Endodermal cell (in vitro differentiated cells): ENCODE measurements at regions not wholly inside any gene's neighbourhood (a gene's known extent, or its start where the extent isn't known, plus 50 kb on each side); places are given as distances from the start of the nearest gene placed in this dataset.

Experiments used
- DNase-seq: peaks from one replicate; pipeline ENCODE4 v3.0.0-alpha.2; 2017
- H3K27ac ChIP-seq: 2 replicates; pipeline ENCODE4 v1.5.1; 2013; ENCODE audit warnings: mild to moderate bottlenecking, low read depth, low read length, moderate library complexity
- H3K27me3 ChIP-seq: 2 replicates; pipeline ENCODE4 v1.6.1; 2013; ENCODE audit warnings: mild to moderate bottlenecking, low read length, moderate library complexity; ENCODE audit not compliant: insufficient read depth, control insufficient read depth, poor library complexity, severe bottlenecking
- H3K36me3 ChIP-seq: 2 replicates; pipeline ENCODE4 v1.7.0; 2013; ENCODE audit warnings: mild to moderate bottlenecking, low read length, moderate library complexity; ENCODE audit not compliant: control insufficient read depth, insufficient read depth
- H3K4me1 ChIP-seq: one replicate; pipeline ENCODE4 v1.7.0; 2013; ENCODE audit warnings: low read length; ENCODE audit not compliant: control insufficient read depth, insufficient read depth
- H3K4me3 ChIP-seq: 2 replicates; pipeline ENCODE4 v1.5.1; 2013; ENCODE audit warnings: mild to moderate bottlenecking, low read length, moderate library complexity
- H3K9ac ChIP-seq: 2 replicates; pipeline ENCODE4 v1.6.1; 2013; ENCODE audit warnings: mild to moderate bottlenecking, low read length, moderate library complexity; ENCODE audit not compliant: poor library complexity, severe bottlenecking; ENCODE audit errors: extremely low read depth
- H3K9me3 ChIP-seq: 2 replicates; pipeline ENCODE4 v1.6.1; 2013; ENCODE audit warnings: mild to moderate bottlenecking, low read length, moderate library complexity; ENCODE audit not compliant: control insufficient read depth
- H3K27ac Mint-ChIP-seq: 2 replicates; pipeline ENCODE4 v1.8.0; 2020; ENCODE audit warnings: mixed read lengths
- H3K27me3 Mint-ChIP-seq: 2 replicates; pipeline ENCODE4 v1.8.0; 2021; ENCODE audit warnings: mild to moderate bottlenecking, mixed read lengths; ENCODE audit not compliant: insufficient read depth
- H3K36me3 Mint-ChIP-seq: 2 replicates; pipeline ENCODE4 v1.8.0; 2020; ENCODE audit warnings: low read depth, mixed read lengths
- H3K4me1 Mint-ChIP-seq: 2 replicates; pipeline ENCODE4 v1.8.0; 2020; ENCODE audit warnings: mixed read lengths
- H3K4me3 Mint-ChIP-seq: 2 replicates; pipeline ENCODE4 v1.8.0; 2020; ENCODE audit warnings: mild to moderate bottlenecking, moderate library complexity, mixed read lengths
- H3K9me3 Mint-ChIP-seq: 2 replicates; pipeline ENCODE4 v1.8.0; 2020; ENCODE audit warnings: mild to moderate bottlenecking, mixed read lengths
- WGBS, 2 experiments: methylation state at CpG; one replicate each; pipeline versions ENCODE4 v1.1.5 to v1.1.7; 2013; ENCODE audit warnings: missing lambda C conversion rate in 2 of 2, mixed read lengths in 1 of 2; ENCODE audit not compliant: insufficient coverage in 1 of 2, insufficient read length in 1 of 2; 5-methylcytosine and 5-hydroxymethylcytosine counted together
- TF ChIP-seq, protein P1 (sequence below): fragments of 200-600 bp; sonication (generic); conservative IDR thresholded peaks from 2 replicates; pipeline ENCODE4 v1.5.0; 2021; ENCODE audit warnings: antibody characterized with exemption, mild to moderate bottlenecking

GRCh38 chr4:185090592-185090991, 52.5 kb upstream of the SLC25A4 start:
- H3K36me3 ChIP-seq: no peaks in the 10 kb centered on the region
- no peak overlapping the region for H3K9ac ChIP-seq
- no peaks in the 10 kb centered on the region for H3K27me3 Mint-ChIP-seq
- H3K4me1 ChIP-seq: peaks cover 5% of the 10 kb centered on the region
- H3K4me3 ChIP-seq: no peak overlapping the region
- no peak for DNase-seq
- no peaks in the 10 kb centered on the region for H3K36me3 Mint-ChIP-seq
- H3K27ac Mint-ChIP-seq: no peak overlapping the region
- H3K4me3 Mint-ChIP-seq: no peak overlapping the region
- no peaks in the 10 kb centered on the region for H3K9me3 ChIP-seq
- no peak overlapping the region for H3K27ac ChIP-seq
- H3K27me3 ChIP-seq: no peaks in the 10 kb centered on the region
- no peaks in the 10 kb centered on the region for H3K9me3 Mint-ChIP-seq
- peaks cover 24% of the 10 kb centered on the region for H3K4me1 Mint-ChIP-seq
- TF ChIP-seq, protein P1, sequence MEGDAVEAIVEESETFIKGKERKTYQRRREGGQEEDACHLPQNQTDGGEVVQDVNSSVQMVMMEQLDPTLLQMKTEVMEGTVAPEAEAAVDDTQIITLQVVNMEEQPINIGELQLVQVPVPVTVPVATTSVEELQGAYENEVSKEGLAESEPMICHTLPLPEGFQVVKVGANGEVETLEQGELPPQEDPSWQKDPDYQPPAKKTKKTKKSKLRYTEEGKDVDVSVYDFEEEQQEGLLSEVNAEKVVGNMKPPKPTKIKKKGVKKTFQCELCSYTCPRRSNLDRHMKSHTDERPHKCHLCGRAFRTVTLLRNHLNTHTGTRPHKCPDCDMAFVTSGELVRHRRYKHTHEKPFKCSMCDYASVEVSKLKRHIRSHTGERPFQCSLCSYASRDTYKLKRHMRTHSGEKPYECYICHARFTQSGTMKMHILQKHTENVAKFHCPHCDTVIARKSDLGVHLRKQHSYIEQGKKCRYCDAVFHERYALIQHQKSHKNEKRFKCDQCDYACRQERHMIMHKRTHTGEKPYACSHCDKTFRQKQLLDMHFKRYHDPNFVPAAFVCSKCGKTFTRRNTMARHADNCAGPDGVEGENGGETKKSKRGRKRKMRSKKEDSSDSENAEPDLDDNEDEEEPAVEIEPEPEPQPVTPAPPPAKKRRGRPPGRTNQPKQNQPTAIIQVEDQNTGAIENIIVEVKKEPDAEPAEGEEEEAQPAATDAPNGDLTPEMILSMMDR: no peak
- 83% methylated on average over 1 of the region's 1 CpG; no CpG with 5 or more reads in 1 of the 2 experiments for WGBS, 2 experiments

DNA sequence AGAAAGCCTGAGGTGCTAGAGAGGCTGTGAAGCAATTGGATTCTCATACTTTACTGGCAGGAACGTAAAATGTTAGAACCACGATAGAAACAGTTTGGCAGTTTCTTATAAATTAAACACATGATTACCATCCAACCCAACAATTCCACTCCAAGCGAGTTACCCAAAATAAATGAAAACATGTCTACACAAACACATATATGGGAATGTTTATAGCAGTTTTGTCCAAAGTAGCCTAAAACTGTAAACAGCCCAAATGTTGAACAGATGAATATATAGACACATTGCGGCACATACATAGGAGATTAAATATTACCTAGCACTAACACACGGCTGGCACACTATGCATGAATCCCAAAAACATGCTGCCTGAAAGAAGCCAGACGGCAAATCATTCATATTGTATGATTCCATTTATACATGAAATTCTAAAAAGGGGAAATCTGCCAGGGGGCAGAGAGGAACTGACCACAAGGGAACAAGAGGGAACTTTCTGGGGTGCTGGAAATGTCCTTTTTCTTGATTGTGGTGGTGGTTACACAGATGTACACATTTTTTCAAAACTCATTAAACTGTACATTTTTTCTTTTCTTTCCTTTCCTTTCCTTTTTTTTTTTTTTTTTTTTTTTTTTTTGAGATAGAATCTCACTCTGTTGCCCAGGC, 50.4 kb upstream of the SLC25A4 start:
- Histone ChIP-seq H3K9ac (no peak overlapping the region), H3K4me1 (peaks cover 5% of the 10 kb centered on the region), H3K9me3 (no peaks in the 10 kb centered on the region), H3K27ac (no peak overlapping the region), H3K4me3 (no peak overlapping the region), H3K36me3 (no peaks in the 10 kb centered on the region), H3K27me3 (no peaks in the 10 kb centered on the region)
- peaks cover 23% of the 10 kb centered on the region for H3K4me1 Mint-ChIP-seq
- no peaks in the 10 kb centered on the region for H3K27me3 Mint-ChIP-seq
- WGBS, 2 experiments: 90 to 92% methylated on average over 3 to 6 of the region's 6 CpGs
- no peak overlapping the region for H3K4me3 Mint-ChIP-seq
- H3K9me3 Mint-ChIP-seq: no peaks in the 10 kb centered on the region
- H3K27ac Mint-ChIP-seq: no peak overlapping the region
- TF ChIP-seq, protein P1: no peak
- no peak for DNase-seq
- no peaks in the 10 kb centered on the region for H3K36me3 Mint-ChIP-seq
